ENCODE measurements at regions not wholly inside any gene's neighbourhood (a gene's known extent, or its start where the extent isn't known, plus 50 kb on each side); places are given as distances from the start of the nearest gene placed in this dataset.

DNA sequence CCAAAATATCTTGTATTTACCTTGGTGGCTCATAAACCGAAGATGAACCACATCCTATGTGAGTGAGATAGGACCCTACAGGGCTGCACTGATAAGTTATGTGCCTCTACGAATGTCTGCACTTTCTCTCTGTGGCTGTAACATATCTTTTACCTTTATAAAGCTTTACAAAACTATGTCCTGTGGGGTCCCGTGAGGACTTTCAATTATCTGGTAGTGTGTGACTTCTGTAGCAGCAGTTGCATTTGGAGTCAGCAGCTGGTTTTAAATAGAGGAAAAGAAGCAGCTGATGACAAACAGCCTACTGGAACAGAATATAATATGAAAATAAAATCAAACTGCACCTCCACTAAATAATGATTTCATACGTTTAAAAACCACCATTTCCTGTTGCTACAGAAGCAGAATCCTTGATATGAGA, 222.4 kb upstream of the GNAI1 start:
- TF ChIP-seq, protein P1, sequence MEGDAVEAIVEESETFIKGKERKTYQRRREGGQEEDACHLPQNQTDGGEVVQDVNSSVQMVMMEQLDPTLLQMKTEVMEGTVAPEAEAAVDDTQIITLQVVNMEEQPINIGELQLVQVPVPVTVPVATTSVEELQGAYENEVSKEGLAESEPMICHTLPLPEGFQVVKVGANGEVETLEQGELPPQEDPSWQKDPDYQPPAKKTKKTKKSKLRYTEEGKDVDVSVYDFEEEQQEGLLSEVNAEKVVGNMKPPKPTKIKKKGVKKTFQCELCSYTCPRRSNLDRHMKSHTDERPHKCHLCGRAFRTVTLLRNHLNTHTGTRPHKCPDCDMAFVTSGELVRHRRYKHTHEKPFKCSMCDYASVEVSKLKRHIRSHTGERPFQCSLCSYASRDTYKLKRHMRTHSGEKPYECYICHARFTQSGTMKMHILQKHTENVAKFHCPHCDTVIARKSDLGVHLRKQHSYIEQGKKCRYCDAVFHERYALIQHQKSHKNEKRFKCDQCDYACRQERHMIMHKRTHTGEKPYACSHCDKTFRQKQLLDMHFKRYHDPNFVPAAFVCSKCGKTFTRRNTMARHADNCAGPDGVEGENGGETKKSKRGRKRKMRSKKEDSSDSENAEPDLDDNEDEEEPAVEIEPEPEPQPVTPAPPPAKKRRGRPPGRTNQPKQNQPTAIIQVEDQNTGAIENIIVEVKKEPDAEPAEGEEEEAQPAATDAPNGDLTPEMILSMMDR (IDR thresholded peaks at IDR 0.05; ENCODE audit: low read depth, low read length, missing control alignments), result no peak
- H3K4me3 ChIP-seq (ENCODE audit: low read depth, low read length), result no peak overlapping the region
- no peak for DNase-seq (ENCODE audit: low read depth)

DNA sequence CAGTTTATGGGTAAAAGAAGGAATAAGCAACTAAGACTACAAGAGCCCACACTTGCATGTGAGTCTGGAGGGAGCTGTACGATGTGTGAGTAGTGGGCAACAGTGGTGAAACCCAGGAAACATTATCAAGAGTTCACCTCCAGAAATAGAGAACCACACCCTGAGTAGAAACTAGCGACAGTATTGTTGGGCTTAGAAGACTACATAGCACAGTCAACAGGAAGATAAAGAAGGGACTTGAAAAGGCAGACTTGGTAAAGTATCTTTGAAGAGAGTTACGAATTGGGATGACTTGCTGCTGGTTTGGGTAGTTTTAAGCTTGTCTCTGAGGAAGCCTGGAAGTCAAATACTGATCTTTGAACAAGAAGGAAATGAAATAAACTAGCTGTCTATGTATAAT, 223.2 kb upstream of the GNAI1 start:
- no peak for DNase-seq (ENCODE audit: low read depth)
- H3K4me3 ChIP-seq (ENCODE audit: low read depth, low read length), result no peak overlapping the region
- TF ChIP-seq, protein P1 (IDR thresholded peaks at IDR 0.05; ENCODE audit: low read depth, low read length, missing control alignments), result no peak

DNA sequence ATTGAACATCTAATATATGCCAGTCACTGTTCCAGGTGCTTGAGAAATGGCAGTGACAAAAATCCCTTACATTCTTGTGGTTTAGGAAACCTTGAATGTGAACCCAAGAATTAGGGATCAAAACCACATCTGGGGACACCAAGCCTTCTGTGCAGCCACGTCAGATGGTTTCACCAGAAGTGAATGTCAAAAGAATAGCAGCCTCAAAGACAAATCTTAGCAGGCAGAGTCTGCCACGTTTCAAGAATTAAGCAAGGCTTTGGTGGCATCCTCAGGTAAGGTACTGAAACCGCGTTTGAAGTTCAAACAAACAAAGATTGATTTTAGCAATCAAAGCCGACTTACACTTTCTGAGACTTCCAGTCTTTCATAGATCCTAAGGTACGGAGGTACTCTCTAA, 225.5 kb upstream of the GNAI1 start:
- DNase-seq (ENCODE audit: low read depth), result no peak
- no peak overlapping the region for H3K4me3 ChIP-seq (ENCODE audit: low read depth, low read length)
- TF ChIP-seq, protein P1 (IDR thresholded peaks at IDR 0.05; ENCODE audit: low read depth, low read length, missing control alignments), result no peak

DNA sequence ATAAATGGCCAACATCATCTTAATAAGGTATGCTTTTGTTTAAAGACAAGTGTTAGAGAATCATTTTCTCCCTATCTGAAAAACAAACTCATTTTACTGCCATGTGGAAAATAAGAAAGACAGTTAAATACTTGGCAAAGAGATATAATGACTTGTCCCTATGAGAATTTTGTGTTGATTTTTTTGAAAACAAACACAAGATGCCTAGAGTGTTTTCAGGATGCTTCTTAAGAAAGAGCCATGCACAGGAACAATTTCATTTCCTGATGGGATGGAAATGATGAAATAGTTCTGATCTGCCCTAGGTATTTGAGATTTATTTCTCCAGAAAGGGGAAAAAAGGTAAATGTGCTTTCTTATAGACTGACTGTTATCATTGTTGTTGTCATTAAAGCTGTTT, 237.5 kb upstream of the GNAI1 start:
- TF ChIP-seq, protein P1 (IDR thresholded peaks at IDR 0.05; ENCODE audit: low read depth, low read length, missing control alignments), result no peak
- H3K4me3 ChIP-seq (ENCODE audit: low read depth, low read length), result no peak overlapping the region
- DNase-seq (ENCODE audit: low read depth), result no peak

DNA sequence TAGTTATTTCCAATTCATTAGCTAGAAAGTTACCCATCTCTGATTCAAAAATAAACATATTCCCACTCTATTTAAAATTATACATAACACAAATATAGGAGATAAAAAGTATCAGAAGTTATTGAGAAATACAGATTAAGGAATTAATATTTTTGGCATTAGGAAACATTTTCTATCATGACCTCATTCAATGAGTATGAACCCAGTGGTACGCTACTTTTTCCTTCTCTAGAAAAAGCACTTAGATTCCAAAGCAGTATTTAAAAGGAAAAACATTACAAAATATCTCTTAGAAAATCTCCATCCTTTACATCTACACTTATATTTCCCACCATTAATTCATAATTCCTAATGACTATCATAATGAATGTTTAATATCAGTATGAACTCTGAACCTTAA, 240.6 kb upstream of the GNAI1 start:
- no peak overlapping the region for H3K4me3 ChIP-seq (ENCODE audit: low read depth, low read length)
- no peak for DNase-seq (ENCODE audit: low read depth)
- TF ChIP-seq, protein P1 (IDR thresholded peaks at IDR 0.05; ENCODE audit: low read depth, low read length, missing control alignments), result no peak

DNA sequence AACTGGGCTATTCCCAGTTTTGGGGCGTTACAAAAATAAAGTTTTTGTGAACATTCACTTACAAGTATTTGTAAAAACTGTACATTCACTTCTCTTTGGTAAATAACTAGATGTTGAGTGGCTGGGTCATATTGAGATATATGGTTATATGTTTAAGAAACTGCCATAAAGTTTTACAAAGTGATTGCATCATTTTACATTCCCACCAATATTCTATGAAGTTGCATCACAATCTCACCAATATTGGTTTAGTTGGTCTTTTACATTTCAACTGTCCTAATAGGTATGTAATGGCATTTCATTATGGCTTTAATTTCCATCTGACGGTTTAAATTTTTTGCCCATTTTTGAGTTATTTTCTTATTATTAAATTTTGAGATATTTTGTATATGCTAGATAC, 251.7 kb upstream of the GNAI1 start:
- TF ChIP-seq, protein P1 (IDR thresholded peaks at IDR 0.05; ENCODE audit: low read depth, low read length, missing control alignments), result no peak

DNA sequence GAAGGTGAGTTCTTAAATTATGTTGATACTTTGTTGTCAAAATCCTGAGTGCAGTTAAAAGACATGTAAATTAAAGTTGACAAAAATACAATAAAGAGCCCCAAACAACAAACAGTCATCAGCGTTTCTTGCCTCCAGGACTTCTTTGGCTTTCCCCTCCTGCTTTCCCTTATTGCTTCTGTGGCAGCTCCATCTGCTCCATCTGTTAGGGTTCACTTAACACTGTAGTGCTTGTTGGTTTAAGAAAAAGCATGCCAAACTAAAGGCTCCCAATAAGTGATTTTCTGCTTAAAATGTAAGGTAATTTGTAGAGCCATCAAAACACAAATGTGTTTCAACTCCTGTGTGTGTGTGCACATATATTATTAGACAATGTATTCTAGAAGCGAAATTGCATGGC, 254.3 kb upstream of the GNAI1 start:
- DNase-seq (ENCODE audit: low read depth), result no peak
- H3K4me3 ChIP-seq (ENCODE audit: low read depth, low read length), result no peak overlapping the region
- TF ChIP-seq, protein P1 (IDR thresholded peaks at IDR 0.05; ENCODE audit: low read depth, low read length, missing control alignments), result no peak

More for the DNA sequence above, 251.7 kb upstream of the GNAI1 start:
- H3K4me3 ChIP-seq (ENCODE audit: low read depth, low read length), result no peak overlapping the region
- DNase-seq (ENCODE audit: low read depth), result no peak
